Lung (tissue), 11 donors: ENCODE measurements at regions not wholly inside any gene's neighbourhood (a gene's known extent, or its start where the extent isn't known, plus 50 kb on each side); places are given as distances from the start of the nearest gene placed in this dataset.

ENCODE experiments used
- ATAC-seq: fragments of 200-7000 bp; cut with Tn5 transposase; one replicate; pipeline ENCODE4 v1.9.1; 2020; ENCODE audit warnings: moderate number of reproducible peaks; ENCODE audit not compliant: insufficient read depth, low FRiP score
- DNase-seq, 3 donors: peaks; one replicate each; pipeline ENCODE4 v3.0.0-alpha.2; 2013 to 2017
- H3K27ac ChIP-seq, 2 donors: one replicate each; pipeline ENCODE4 v1.5.1; 2013; ENCODE audit warnings: mild to moderate bottlenecking in 2 of 2, moderate library complexity in 2 of 2, control low read depth in 1 of 2, inconsistent platforms in 1 of 2, low read depth in 1 of 2, low read length in 1 of 2
- H3K27me3 ChIP-seq, 3 donors: one replicate each; pipeline ENCODE4 v1.5.1; 2013; ENCODE audit warnings: low read length in 2 of 3; ENCODE audit not compliant: control insufficient read depth in 3 of 3, insufficient read depth in 3 of 3
- H3K36me3 ChIP-seq, 4 donors: one replicate each; pipeline ENCODE4 v1.5.1; 2013; ENCODE audit warnings: low read length in 4 of 4, mild to moderate bottlenecking in 1 of 4, moderate library complexity in 1 of 4; ENCODE audit not compliant: control insufficient read depth in 4 of 4, insufficient read depth in 4 of 4
- H3K4me1 ChIP-seq, 5 donors: one replicate each; pipeline ENCODE4 v1.5.1; 2013; ENCODE audit warnings: low read length in 5 of 5, mild to moderate bottlenecking in 2 of 5, moderate library complexity in 1 of 5; ENCODE audit not compliant: control insufficient read depth in 5 of 5, insufficient read depth in 5 of 5
- H3K4me3 ChIP-seq: one replicate; pipeline ENCODE4 v1.5.1; 2013; ENCODE audit warnings: mild to moderate bottlenecking, control low read depth, moderate library complexity
- H3K9ac ChIP-seq, 2 donors: one replicate each; pipeline ENCODE4 v1.5.1; 2013; ENCODE audit warnings: low read length in 2 of 2, control low read depth in 1 of 2; ENCODE audit not compliant: insufficient read depth in 1 of 2
- H3K9me3 ChIP-seq, 4 donors: one replicate each; pipeline ENCODE4 v1.5.1; 2013; ENCODE audit warnings: low read length in 3 of 4, mild to moderate bottlenecking in 1 of 4, moderate library complexity in 1 of 4; ENCODE audit not compliant: control insufficient read depth in 4 of 4, insufficient read depth in 3 of 4
- WGBS, 2 donors: extraction: QIAGEN DNeasy Blood & Tissue Kit; methylation state at CpG; one replicate each; pipeline ENCODE4 v1.1.7; 2013; 5-methylcytosine and 5-hydroxymethylcytosine counted together
- TF ChIP-seq, protein P1 (sequence below): IDR thresholded peaks from 2 replicates; pipeline ENCODE4 v1.5.1; 2012; ENCODE audit warnings: mild to moderate bottlenecking; ENCODE audit errors: control extremely low read depth, extremely low read depth
- donor health status: control.
- donor health status: control.
- donor health status: Bipolar disorder and iron deficiency.
- donor health status: healthy.
- donor health status: DM: yes; HTN: yes; CAD: no.

DNA sequence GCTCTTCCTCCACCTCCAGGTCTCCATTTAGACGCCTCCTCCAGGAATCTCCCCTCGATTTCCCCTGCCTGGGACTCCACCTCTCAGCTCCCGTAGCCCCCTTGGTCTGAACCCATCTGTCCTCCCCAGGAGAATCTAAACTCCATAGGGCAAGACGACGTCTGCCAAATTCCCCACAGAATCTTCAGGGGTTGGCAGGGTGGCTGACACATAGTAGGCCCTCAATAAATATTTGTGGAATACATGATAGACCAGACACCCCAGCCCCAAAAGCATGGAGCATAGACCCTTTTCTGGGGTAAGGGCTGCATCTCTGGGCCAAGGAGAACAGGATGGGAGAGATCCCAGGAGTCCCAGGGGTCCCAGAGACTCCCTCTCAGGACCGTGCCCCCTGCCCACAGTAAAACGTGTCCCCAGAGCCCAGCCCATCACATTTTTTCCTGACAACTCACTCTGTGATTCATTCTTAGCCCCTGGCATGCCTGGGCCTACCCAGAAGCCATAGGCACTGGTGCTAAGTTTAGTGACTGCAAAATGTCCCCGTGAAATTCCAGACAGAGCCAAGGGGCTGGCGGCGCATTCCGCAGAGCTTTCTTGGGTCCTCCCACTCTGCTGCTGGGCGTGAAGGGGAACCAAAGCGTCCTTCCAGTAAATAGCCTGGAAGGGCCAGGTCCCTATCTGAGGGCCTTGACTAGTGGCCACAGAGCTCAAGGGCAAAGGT lies 78.0 kb upstream of the SLC6A6 start:
- ATAC-seq (no peak), DNase-seq (no peak)
- no peaks in the 10 kb centered on the region for H3K27me3 ChIP-seq
- peaks cover 0 to 7% (median 0%) of the 10 kb centered on the region in 4 donors for H3K9me3 ChIP-seq
- TF ChIP-seq, protein P1, sequence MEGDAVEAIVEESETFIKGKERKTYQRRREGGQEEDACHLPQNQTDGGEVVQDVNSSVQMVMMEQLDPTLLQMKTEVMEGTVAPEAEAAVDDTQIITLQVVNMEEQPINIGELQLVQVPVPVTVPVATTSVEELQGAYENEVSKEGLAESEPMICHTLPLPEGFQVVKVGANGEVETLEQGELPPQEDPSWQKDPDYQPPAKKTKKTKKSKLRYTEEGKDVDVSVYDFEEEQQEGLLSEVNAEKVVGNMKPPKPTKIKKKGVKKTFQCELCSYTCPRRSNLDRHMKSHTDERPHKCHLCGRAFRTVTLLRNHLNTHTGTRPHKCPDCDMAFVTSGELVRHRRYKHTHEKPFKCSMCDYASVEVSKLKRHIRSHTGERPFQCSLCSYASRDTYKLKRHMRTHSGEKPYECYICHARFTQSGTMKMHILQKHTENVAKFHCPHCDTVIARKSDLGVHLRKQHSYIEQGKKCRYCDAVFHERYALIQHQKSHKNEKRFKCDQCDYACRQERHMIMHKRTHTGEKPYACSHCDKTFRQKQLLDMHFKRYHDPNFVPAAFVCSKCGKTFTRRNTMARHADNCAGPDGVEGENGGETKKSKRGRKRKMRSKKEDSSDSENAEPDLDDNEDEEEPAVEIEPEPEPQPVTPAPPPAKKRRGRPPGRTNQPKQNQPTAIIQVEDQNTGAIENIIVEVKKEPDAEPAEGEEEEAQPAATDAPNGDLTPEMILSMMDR: no peak
- H3K4me3 ChIP-seq: no peak overlapping the region
- WGBS, 2 donors: 79 to 91% methylated on average over 13 of the region's 13 CpGs
- H3K36me3 ChIP-seq: no peaks in the 10 kb centered on the region
- peak overlapping the region in 1 of 2 donors; percentile 76 for H3K27ac ChIP-seq
- H3K9ac ChIP-seq: no peak overlapping the region
- peaks cover 0 to 17% (median 0%) of the 10 kb centered on the region in 5 donors for H3K4me1 ChIP-seq

DNA sequence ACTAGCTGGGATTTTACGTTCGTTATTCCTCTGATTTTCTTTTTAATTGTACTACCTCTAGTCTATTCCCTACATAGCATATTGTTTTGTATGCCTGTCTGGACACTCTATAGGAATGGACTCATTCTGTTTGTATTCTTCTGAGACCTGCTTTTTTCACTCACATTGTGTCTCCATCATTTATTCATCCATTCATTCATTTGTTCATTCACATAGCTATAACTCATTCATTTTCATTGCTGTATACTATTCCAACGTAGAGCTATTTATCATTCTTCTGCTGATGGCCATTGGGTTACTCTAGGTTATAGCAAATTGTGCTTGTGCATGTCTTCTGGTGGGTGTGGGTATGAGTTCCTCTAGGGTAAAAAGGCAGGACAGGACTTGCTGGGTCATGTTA lies 74.0 kb upstream of the SLC6A6 start:
- Histone ChIP-seq H3K9me3 (no peaks in the 10 kb centered on the region), H3K9ac (no peak overlapping the region), H3K27me3 (no peaks in the 10 kb centered on the region), H3K27ac (no peak overlapping the region), H3K4me1 (peaks cover 0 to 9% (median 0%) of the 10 kb centered on the region in 5 donors), H3K36me3 (no peaks in the 10 kb centered on the region), H3K4me3 (no peak overlapping the region)
- WGBS, 2 donors: 94 to 98% methylated on average over 3 of the region's 3 CpGs
- DNase-seq (no peak), ATAC-seq (no peak)
- TF ChIP-seq, protein P1: no peak

DNA sequence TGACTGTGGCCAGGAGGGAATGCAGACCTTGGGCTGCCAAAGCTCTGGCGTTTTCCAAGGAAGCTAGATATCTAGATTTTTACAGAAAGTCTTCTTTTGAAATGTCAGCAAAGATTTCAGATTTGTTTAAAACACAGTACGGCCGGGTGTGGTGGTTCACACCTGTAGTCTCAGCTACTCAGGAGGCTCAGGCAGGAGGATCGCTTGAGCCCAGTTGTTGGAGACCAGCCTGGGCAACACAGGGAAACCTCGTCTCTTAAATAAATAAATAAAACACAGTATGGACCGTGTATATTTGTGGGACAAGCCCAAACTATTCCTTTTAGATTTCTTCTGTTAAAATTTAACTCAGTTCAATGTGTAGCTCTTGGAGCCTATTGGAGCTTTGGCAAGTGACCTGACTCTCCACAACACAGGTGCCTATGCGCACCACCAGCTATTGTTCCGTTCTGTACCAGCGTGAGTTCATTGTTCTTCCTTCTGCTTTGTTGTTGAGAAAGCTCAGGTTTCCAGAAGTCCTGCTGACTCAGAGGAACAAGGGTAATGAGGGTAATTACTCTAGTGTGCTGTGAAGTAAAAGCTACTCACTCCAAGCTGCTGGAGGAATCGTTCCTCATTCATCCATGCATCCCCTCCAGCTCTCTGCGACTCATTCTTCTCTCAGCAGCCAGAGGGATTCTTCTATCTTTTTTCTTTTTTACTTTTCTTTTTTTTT lies 73.1 kb upstream of the SLC6A6 start:
- WGBS, 2 donors: 51 to 59% methylated on average over 11 of the region's 11 CpGs
- TF ChIP-seq, protein P1: no peak
- no peak for ATAC-seq

More for the DNA sequence above, 73.1 kb upstream of the SLC6A6 start:
- Histone ChIP-seq H3K36me3 (no peaks in the 10 kb centered on the region), H3K27me3 (no peaks in the 10 kb centered on the region), H3K9ac (no peak overlapping the region), H3K4me1 (peaks cover 0 to 4% (median 0%) of the 10 kb centered on the region in 5 donors), H3K4me3 (no peak overlapping the region), H3K9me3 (no peaks in the 10 kb centered on the region), H3K27ac (no peak overlapping the region)
- DNase-seq: no peak
